Tibial artery (tissue), 4 donors: ENCODE measurements at regions not wholly inside any gene's neighbourhood (a gene's known extent, or its start where the extent isn't known, plus 50 kb on each side); places are given as distances from the start of the nearest gene placed in this dataset.
"Not testable (repeated sequence)": the region's sequence is repeated elsewhere in the genome, so short reads cannot be mapped to it uniquely, and the experiment has no call there.

Experiments
- DNase-seq, 2 donors: peaks; one replicate each; pipeline ENCODE4 v3.0.0-alpha.2; 2019
- H3K27ac ChIP-seq, 2 donors: fragments of 200-600 bp; sonication (generic) in 1 of 2; 1 replicate in 1 of 2; 2 replicates in 1 of 2; pipeline ENCODE4 v1.5.1; 2018 to 2019; ENCODE audit warnings: mild to moderate bottlenecking in 1 of 2
- H3K27me3 ChIP-seq, 2 donors: fragments of 200-600 bp; sonication (generic) in 1 of 2; one replicate each; pipeline versions ENCODE4 v1.5.1 to v1.6.0; 2016 to 2019
- H3K36me3 ChIP-seq, 3 donors: fragments of 200-600 bp; sonication (generic) in 2 of 3; one replicate each; pipeline ENCODE4 v1.5.1; 2016 to 2019; ENCODE audit warnings: mild to moderate bottlenecking in 2 of 3
- H3K4me1 ChIP-seq, 4 donors: fragments of 200-600 bp; sonication (generic) in 2 of 4; 1 replicate in 3 of 4; 2 replicates in 1 of 4; pipeline ENCODE4 v1.5.1; 2016 to 2019
- H3K4me3 ChIP-seq, 2 donors: fragments of 200-600 bp; sonication (generic) in 1 of 2; 1 replicate in 1 of 2; 2 replicates in 1 of 2; pipeline ENCODE4 v1.5.1; 2018 to 2019; ENCODE audit warnings: mild to moderate bottlenecking in 2 of 2
- H3K9me3 ChIP-seq, 3 donors: fragments of 200-600 bp; sonication (generic) in 1 of 3; one replicate each; pipeline ENCODE4 v1.5.1; 2016 to 2019
- CTCF ChIP-seq, 2 experiments: fragments of 200-600 bp in 1 of 2; fragments of 450-650 bp in 1 of 2; IDR thresholded peaks; one replicate each; pipeline ENCODE4 v1.5.1; 2017 to 2019; ENCODE audit warnings: antibody characterized with exemption in 2 of 2, mild to moderate bottlenecking in 1 of 2, moderate library complexity in 1 of 2
- intact Hi-C: fragments of 100-400 bp; cut with DNase I; formaldehyde crosslinking; loops from one replicate; pipeline ENCODE4 v1.15.0; 2023; ENCODE audit warnings: low total_unique reads

- no peak for DNase-seq
- H3K4me3 ChIP-seq, result no peak overlapping the region
These were observed 778.1 kb upstream of the SLIT2 start for GRCh38 chr4:19473569-19473968.

DNA sequence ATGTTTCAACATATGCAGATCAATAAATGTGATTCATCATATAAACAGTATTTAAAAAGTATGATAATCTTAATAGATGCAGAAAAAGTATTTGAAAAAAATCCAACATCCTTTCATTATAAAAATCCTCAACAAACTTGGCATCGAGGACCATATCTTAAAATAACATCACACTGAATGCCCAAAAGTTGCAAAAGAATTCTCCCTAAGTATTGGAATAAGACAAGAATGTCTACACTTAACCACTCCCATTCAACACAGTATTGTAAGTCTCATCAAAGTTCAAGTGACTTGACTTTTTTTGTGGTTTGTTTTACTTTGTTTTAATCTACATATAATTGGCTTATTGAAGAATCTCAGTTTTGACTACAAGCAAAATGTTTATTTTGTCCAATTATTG lies 779.0 kb upstream of the SLIT2 start:
- Histone ChIP-seq H3K27me3 (no peaks in the 10 kb centered on the region), H3K27ac (no peak overlapping the region), H3K4me3 (no peak overlapping the region), H3K36me3 (no peaks in the 10 kb centered on the region), H3K9me3 (peaks cover 0 to 4% (median 0%) of the 10 kb centered on the region in 3 donors), H3K4me1 (no peaks in the 10 kb centered on the region)
- intact Hi-C loops, result no loop called here
- TF ChIP-seq CTCF (IDR thresholded peaks at IDR 0.05), result no peak
- DNase-seq, result no peak

More at GRCh38 chr4:19473569-19473968, 778.1 kb upstream of the SLIT2 start:
- H3K27me3 ChIP-seq, result no peaks in the 10 kb centered on the region
- TF ChIP-seq CTCF (IDR thresholded peaks at IDR 0.05), result no peak
- H3K9me3 ChIP-seq, result peaks cover 0 to 4% (median 0%) of the 10 kb centered on the region in 3 donors
- no peaks in the 10 kb centered on the region for H3K36me3 ChIP-seq
- H3K4me1 ChIP-seq, result no peaks in the 10 kb centered on the region
- intact Hi-C loops, result no loop called here
- no peak overlapping the region for H3K27ac ChIP-seq

- H3K27me3 ChIP-seq, H3K4me3 ChIP-seq, H3K9me3 ChIP-seq, intact Hi-C loops, H3K27ac ChIP-seq, H3K36me3 ChIP-seq, H3K4me1 ChIP-seq, DNase-seq: not testable (repeated sequence)
These were observed 781.7 kb upstream of the SLIT2 start for GRCh38 chr4:19470001-19470400.

DNA sequence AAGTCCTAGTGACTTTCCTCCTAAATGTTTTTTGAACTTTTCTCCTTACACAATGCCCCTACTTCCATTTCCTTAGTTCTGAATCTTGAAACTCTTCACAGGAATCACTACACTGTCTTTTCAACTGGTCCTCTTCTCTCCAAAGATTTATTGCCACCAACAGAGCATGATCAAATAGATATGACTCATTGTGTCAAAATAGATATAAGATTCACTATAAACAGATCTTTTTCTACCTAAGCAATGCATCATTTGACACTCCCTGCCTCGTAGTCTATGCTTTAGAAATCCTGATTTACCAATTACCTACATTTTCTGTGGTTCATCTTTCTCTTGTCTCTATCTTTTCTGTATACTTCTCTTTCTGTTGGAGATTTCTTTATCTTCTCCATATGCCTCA lies 789.6 kb upstream of the SLIT2 start:
- Histone ChIP-seq H3K36me3 (no peaks in the 10 kb centered on the region), H3K9me3 (no peaks in the 10 kb centered on the region), H3K27ac (no peak overlapping the region), H3K4me3 (no peak overlapping the region), H3K4me1 (no peaks in the 10 kb centered on the region), H3K27me3 (no peaks in the 10 kb centered on the region)
- intact Hi-C loops, result no loop called here
- DNase-seq, result no peak
- no peak for TF ChIP-seq CTCF (IDR thresholded peaks at IDR 0.05)

GRCh38 chr4:19455850-19456602 lies 795.7 kb upstream of the SLIT2 start:
- intact Hi-C loops, result no loop called here
- DNase-seq, result no peak

More at GRCh38 chr4:19455850-19456602, 795.7 kb upstream of the SLIT2 start:
- TF ChIP-seq CTCF (IDR thresholded peaks at IDR 0.05), result no peak
- no peaks in the 10 kb centered on the region for H3K27me3 ChIP-seq
- H3K36me3 ChIP-seq, result no peaks in the 10 kb centered on the region
- no peak overlapping the region for H3K4me3 ChIP-seq
- H3K27ac ChIP-seq, result no peak overlapping the region
- H3K4me1 ChIP-seq, result no peaks in the 10 kb centered on the region
- peaks cover 0 to 1% (median 0%) of the 10 kb centered on the region in 3 donors for H3K9me3 ChIP-seq
